Progenitor cell of endocrine pancreas (in vitro differentiated cells): ENCODE measurements at regions not wholly inside any gene's neighbourhood (a gene's known extent, or its start where the extent isn't known, plus 50 kb on each side); places are given as distances from the start of the nearest gene placed in this dataset.

Source experiments
- DNase-seq: peaks from one replicate; pipeline ENCODE4 v3.0.0; 2021; ENCODE audit warnings: low spot score; ENCODE audit not compliant: unreplicated experiment
- H3K27ac Mint-ChIP-seq: 2 replicates; pipeline ENCODE4 v1.8.0; 2021; ENCODE audit warnings: mild to moderate bottlenecking, moderate library complexity, mixed read lengths
- H3K27me3 Mint-ChIP-seq: 2 replicates; pipeline ENCODE4 v1.8.0; 2021; ENCODE audit warnings: mixed read lengths
- H3K36me3 Mint-ChIP-seq: 2 replicates; pipeline ENCODE4 v1.8.0; 2022; ENCODE audit warnings: mixed read lengths; ENCODE audit not compliant: insufficient read depth
- H3K4me1 Mint-ChIP-seq: 2 replicates; pipeline ENCODE4 v1.8.0; 2021; ENCODE audit warnings: low read depth, mixed read lengths
- H3K4me3 Mint-ChIP-seq: 2 replicates; pipeline ENCODE4 v1.8.0; 2021; ENCODE audit warnings: low read depth, mild to moderate bottlenecking, moderate library complexity, mixed read lengths
- H3K9me3 Mint-ChIP-seq: 2 replicates; pipeline ENCODE4 v1.8.0; 2021; ENCODE audit warnings: low read depth, mixed read lengths
- CTCF ChIP-seq: fragments of 200-600 bp; sonication (generic); IDR thresholded peaks from one replicate; pipeline ENCODE4 v1.5.0; 2021; ENCODE audit warnings: antibody characterized with exemption, mild to moderate bottlenecking; ENCODE audit not compliant: unreplicated experiment

GRCh38 chr6:147128056-147128455 lies 76.2 kb upstream of the STXBP5 start:
- DNase-seq = no peak
- H3K4me3 Mint-ChIP-seq = no peak overlapping the region
- H3K27ac Mint-ChIP-seq = no peak overlapping the region
- H3K9me3 Mint-ChIP-seq = no peaks in the 10 kb centered on the region
- no peaks in the 10 kb centered on the region for H3K36me3 Mint-ChIP-seq
- TF ChIP-seq CTCF = no peak
- H3K27me3 Mint-ChIP-seq = no peaks in the 10 kb centered on the region
- peaks cover 4% of the 10 kb centered on the region for H3K4me1 Mint-ChIP-seq

- no peak for TF ChIP-seq CTCF
- Mint-ChIP-seq H3K4me1 (peaks cover 12% of the 10 kb centered on the region), H3K27ac (no peak overlapping the region), H3K4me3 (no peak overlapping the region), H3K27me3 (no peaks in the 10 kb centered on the region), H3K9me3 (no peaks in the 10 kb centered on the region), H3K36me3 (no peaks in the 10 kb centered on the region)
- no peak for DNase-seq
These were observed 72.6 kb upstream of the STXBP5 start for GRCh38 chr6:147131532-147132128.

GRCh38 chr6:147132889-147133288 lies 71.3 kb upstream of the STXBP5 start:
- no peak for DNase-seq
- TF ChIP-seq CTCF = no peak
- Mint-ChIP-seq H3K27me3 (no peaks in the 10 kb centered on the region), H3K9me3 (no peaks in the 10 kb centered on the region), H3K4me1 (peaks cover 12% of the 10 kb centered on the region), H3K4me3 (no peak overlapping the region), H3K36me3 (no peaks in the 10 kb centered on the region), H3K27ac (no peak overlapping the region)

GRCh38 chr6:147133669-147134068 lies 70.5 kb upstream of the STXBP5 start:
- Mint-ChIP-seq H3K27me3 (no peaks in the 10 kb centered on the region), H3K9me3 (no peaks in the 10 kb centered on the region), H3K4me1 (peaks cover 12% of the 10 kb centered on the region), H3K4me3 (no peak overlapping the region), H3K27ac (no peak overlapping the region), H3K36me3 (no peaks in the 10 kb centered on the region)
- DNase-seq = no peak
- no peak for TF ChIP-seq CTCF

DNA sequence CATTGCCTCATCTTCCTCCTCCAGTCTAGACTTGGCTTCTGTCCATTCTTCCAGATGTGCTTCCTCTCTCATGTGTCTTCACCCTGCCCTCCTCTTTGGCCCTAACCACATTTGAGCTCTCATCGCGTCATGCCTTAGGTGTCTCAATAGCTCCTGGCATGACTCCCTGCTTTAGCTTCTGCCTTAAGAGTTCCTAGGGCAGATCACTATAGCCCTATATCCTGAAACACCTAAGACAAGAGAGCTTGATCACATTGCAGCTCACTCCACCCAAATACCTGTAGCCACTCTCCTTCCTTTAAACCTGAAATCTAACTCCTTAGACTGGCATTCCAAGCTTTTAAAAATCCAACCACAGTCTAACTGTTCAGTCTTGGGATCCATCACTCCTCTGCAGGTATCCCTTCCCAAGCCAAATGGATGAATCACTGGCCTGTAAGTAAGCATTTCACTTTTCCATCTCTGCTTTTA lies 69.0 kb upstream of the STXBP5 start:
- Mint-ChIP-seq H3K4me3 (no peak overlapping the region), H3K27me3 (no peaks in the 10 kb centered on the region), H3K36me3 (no peaks in the 10 kb centered on the region), H3K9me3 (no peaks in the 10 kb centered on the region), H3K4me1 (peaks cover 12% of the 10 kb centered on the region), H3K27ac (peak overlapping the region; percentile 1)
- no peak for DNase-seq
- TF ChIP-seq CTCF = no peak
